Hepatocyte (in vitro differentiated cells): ENCODE measurements at regions not wholly inside any gene's neighbourhood (a gene's known extent, or its start where the extent isn't known, plus 50 kb on each side); places are given as distances from the start of the nearest gene placed in this dataset.
A peak's percentile ranks its signal among the peaks of the same experiment; 100 is the strongest.

Experiments
- DNase-seq: peaks from one replicate; pipeline ENCODE4 v3.0.0-alpha.2; 2016; ENCODE audit warnings: low spot score
- H2AFZ ChIP-seq: fragments of 200-600 bp; sonication (generic); 2 replicates; pipeline ENCODE4 v1.6.0; 2016; ENCODE audit warnings: antibody characterized with exemption, mild to moderate bottlenecking
- H3K27ac ChIP-seq: fragments of 200-600 bp; sonication (generic); 2 replicates; pipeline ENCODE4 v1.5.1; 2016; ENCODE audit warnings: mild to moderate bottlenecking
- H3K27me3 ChIP-seq: fragments of 200-600 bp; sonication (generic); 2 replicates; pipeline ENCODE4 v1.6.1; 2016
- H3K36me3 ChIP-seq: fragments of 200-600 bp; sonication (generic); replicated peaks from 2 replicates; pipeline ENCODE4 v1.5.1; 2016; ENCODE audit warnings: low read depth; ENCODE audit not compliant: insufficient read depth
- H3K4me1 ChIP-seq: fragments of 200-600 bp; sonication (generic); 2 replicates; pipeline ENCODE4 v1.5.1; 2016; ENCODE audit warnings: mild to moderate bottlenecking, moderate library complexity; ENCODE audit not compliant: insufficient read depth
- H3K4me2 ChIP-seq: fragments of 200-600 bp; sonication (generic); 2 replicates; pipeline ENCODE4 v1.6.0; 2016
- H3K4me3 ChIP-seq: fragments of 200-600 bp; sonication (generic); 2 replicates; pipeline ENCODE4 v1.5.1; 2016; ENCODE audit warnings: mild to moderate bottlenecking
- H3K79me2 ChIP-seq: fragments of 200-600 bp; sonication (generic); 2 replicates; pipeline ENCODE4 v1.6.0; 2017; ENCODE audit warnings: mild to moderate bottlenecking
- H3K9me2 ChIP-seq: fragments of 200-600 bp; sonication (generic); replicated peaks from 2 replicates; pipeline ENCODE4 v1.6.0; 2017; ENCODE audit warnings: mild to moderate bottlenecking; ENCODE audit not compliant: insufficient read depth
- H3K9me3 ChIP-seq: fragments of 200-600 bp; sonication (generic); 2 replicates; pipeline ENCODE4 v1.5.1; 2016; ENCODE audit warnings: low read depth, mild to moderate bottlenecking
- H4K20me1 ChIP-seq: fragments of 200-600 bp; sonication (generic); 2 replicates; pipeline ENCODE4 v1.6.0; 2016; ENCODE audit warnings: mild to moderate bottlenecking; ENCODE audit not compliant: insufficient read depth, poor library complexity, severe bottlenecking
- CTCF ChIP-seq: fragments of 200-600 bp; sonication (generic); IDR thresholded peaks from 2 replicates; pipeline ENCODE4 v1.5.1; 2016; ENCODE audit warnings: antibody characterized with exemption, mild to moderate bottlenecking; ENCODE audit not compliant: poor library complexity
- EZH2 ChIP-seq: fragments of 200-600 bp; sonication (generic); IDR thresholded peaks from 2 replicates; pipeline ENCODE4 v1.6.1; 2016; ENCODE audit warnings: antibody characterized with exemption, mild to moderate bottlenecking, borderline replicate concordance
- EZH2phosphoT487 ChIP-seq: fragments of 200-600 bp; sonication (generic); IDR thresholded peaks from one replicate; pipeline ENCODE4 v1.6.1; 2018; ENCODE audit warnings: antibody characterized with exemption, mild to moderate bottlenecking, low read depth, moderate library complexity; ENCODE audit not compliant: unreplicated experiment, severe bottlenecking
- WGBS: methylation state at CpG from one replicate; pipeline ENCODE4 v1.1.6; 2016; ENCODE audit warnings: low lambda C conversion rate; ENCODE audit errors: missing lambda C conversion rate; 5-methylcytosine and 5-hydroxymethylcytosine counted together

GRCh38 chr4:148822572-148823418 lies 380.6 kb upstream of the NR3C2 start:
- 82% methylated on average over 5 of the region's 5 CpGs for WGBS
- no peaks in the 10 kb centered on the region for H3K9me2 ChIP-seq
- no peak overlapping the region for H3K4me3 ChIP-seq
- H3K36me3 ChIP-seq, result no peaks in the 10 kb centered on the region
- no peaks in the 10 kb centered on the region for H3K9me3 ChIP-seq
- no peak for TF ChIP-seq EZH2
- no peak for TF ChIP-seq EZH2phosphoT487
- no peak for TF ChIP-seq CTCF
- H3K27ac ChIP-seq, result no peak overlapping the region
- H3K27me3 ChIP-seq, result no peaks in the 10 kb centered on the region
- H4K20me1 ChIP-seq, result no peaks in the 10 kb centered on the region
- H3K4me1 ChIP-seq, result peaks cover 8% of the 10 kb centered on the region
- no peak overlapping the region for H2AFZ ChIP-seq
- no peak for DNase-seq
- H3K4me2 ChIP-seq, result no peak overlapping the region
- no peaks in the 10 kb centered on the region for H3K79me2 ChIP-seq

- no peaks in the 10 kb centered on the region for H3K9me3 ChIP-seq
- peak; percentile 15 for DNase-seq
- no peaks in the 10 kb centered on the region for H4K20me1 ChIP-seq
- no peak overlapping the region for H3K4me3 ChIP-seq
- no peak overlapping the region for H3K27ac ChIP-seq
- 79% methylated on average over 1 of the region's 1 CpG for WGBS
- no peaks in the 10 kb centered on the region for H3K9me2 ChIP-seq
- no peak for TF ChIP-seq CTCF
- no peak for TF ChIP-seq EZH2
- no peak for TF ChIP-seq EZH2phosphoT487
- H3K4me1 ChIP-seq, result no peaks in the 10 kb centered on the region
- no peak overlapping the region for H3K4me2 ChIP-seq
- no peaks in the 10 kb centered on the region for H3K36me3 ChIP-seq
- H2AFZ ChIP-seq, result no peak overlapping the region
- no peaks in the 10 kb centered on the region for H3K27me3 ChIP-seq
- H3K79me2 ChIP-seq, result no peaks in the 10 kb centered on the region
Observed at GRCh38 chr4:148814030-148814429, 371.8 kb upstream of the NR3C2 start.

- Histone ChIP-seq H3K27me3 (no peaks in the 10 kb centered on the region), H3K36me3 (no peaks in the 10 kb centered on the region)
Observed at GRCh38 chr4:148813289-148813688, 371.1 kb upstream of the NR3C2 start.

More at GRCh38 chr4:148813289-148813688, 371.1 kb upstream of the NR3C2 start:
- Histone ChIP-seq H3K27ac (no peak overlapping the region), H3K4me1 (no peaks in the 10 kb centered on the region), H3K4me3 (no peak overlapping the region), H2AFZ (no peak overlapping the region), H3K4me2 (no peak overlapping the region), H4K20me1 (no peaks in the 10 kb centered on the region), H3K79me2 (no peaks in the 10 kb centered on the region), H3K9me3 (no peaks in the 10 kb centered on the region), H3K9me2 (no peaks in the 10 kb centered on the region)
- TF ChIP-seq EZH2phosphoT487 (no peak), CTCF (no peak), EZH2 (no peak)
- no peak for DNase-seq
